Right atrium auricular region (tissue), 2 donors: ENCODE measurements at regions not wholly inside any gene's neighbourhood (a gene's known extent, or its start where the extent isn't known, plus 50 kb on each side); places are given as distances from the start of the nearest gene placed in this dataset.

Experiments
- DNase-seq: peaks from one replicate; pipeline ENCODE4 v3.0.0-alpha.2; 2019; ENCODE audit warnings: low spot score
- H3K27ac ChIP-seq, 2 donors: fragments of 200-600 bp; sonication (generic); 1 replicate in 1 of 2; 2 replicates in 1 of 2; pipeline ENCODE4 v1.5.1; 2016 to 2019
- H3K27me3 ChIP-seq, 2 donors: fragments of 200-600 bp; sonication (generic); one replicate each; pipeline versions ENCODE4 v1.5.1 to v1.6.0; 2017 to 2019
- H3K36me3 ChIP-seq: fragments of 200-600 bp; sonication (generic); one replicate; pipeline ENCODE4 v1.5.1; 2016
- H3K4me1 ChIP-seq, 2 donors: fragments of 200-600 bp; sonication (generic); one replicate each; pipeline versions ENCODE4 v1.5.1 to v1.6.0; 2017 to 2019
- H3K4me3 ChIP-seq, 2 donors: fragments of 200-600 bp; sonication (generic); 1 replicate in 1 of 2; 2 replicates in 1 of 2; pipeline ENCODE4 v1.5.1; 2017 to 2019; ENCODE audit warnings: mild to moderate bottlenecking in 1 of 2, moderate library complexity in 1 of 2
- H3K9me3 ChIP-seq, 2 donors: fragments of 200-600 bp; sonication (generic); one replicate each; pipeline ENCODE4 v1.5.1; 2019
- TF ChIP-seq, protein P1 (sequence below), 2 donors: fragments of 200-600 bp; sonication (generic); IDR thresholded peaks; one replicate each; pipeline ENCODE4 v1.5.1; 2019; ENCODE audit warnings: antibody characterized with exemption in 2 of 2

- Histone ChIP-seq H3K4me1 (no peaks in the 10 kb centered on the region), H3K27ac (no peak overlapping the region), H3K9me3 (no peaks in the 10 kb centered on the region), H3K27me3 (no peaks in the 10 kb centered on the region), H3K36me3 (no peaks in the 10 kb centered on the region), H3K4me3 (no peak overlapping the region)
- TF ChIP-seq, protein P1, sequence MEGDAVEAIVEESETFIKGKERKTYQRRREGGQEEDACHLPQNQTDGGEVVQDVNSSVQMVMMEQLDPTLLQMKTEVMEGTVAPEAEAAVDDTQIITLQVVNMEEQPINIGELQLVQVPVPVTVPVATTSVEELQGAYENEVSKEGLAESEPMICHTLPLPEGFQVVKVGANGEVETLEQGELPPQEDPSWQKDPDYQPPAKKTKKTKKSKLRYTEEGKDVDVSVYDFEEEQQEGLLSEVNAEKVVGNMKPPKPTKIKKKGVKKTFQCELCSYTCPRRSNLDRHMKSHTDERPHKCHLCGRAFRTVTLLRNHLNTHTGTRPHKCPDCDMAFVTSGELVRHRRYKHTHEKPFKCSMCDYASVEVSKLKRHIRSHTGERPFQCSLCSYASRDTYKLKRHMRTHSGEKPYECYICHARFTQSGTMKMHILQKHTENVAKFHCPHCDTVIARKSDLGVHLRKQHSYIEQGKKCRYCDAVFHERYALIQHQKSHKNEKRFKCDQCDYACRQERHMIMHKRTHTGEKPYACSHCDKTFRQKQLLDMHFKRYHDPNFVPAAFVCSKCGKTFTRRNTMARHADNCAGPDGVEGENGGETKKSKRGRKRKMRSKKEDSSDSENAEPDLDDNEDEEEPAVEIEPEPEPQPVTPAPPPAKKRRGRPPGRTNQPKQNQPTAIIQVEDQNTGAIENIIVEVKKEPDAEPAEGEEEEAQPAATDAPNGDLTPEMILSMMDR (IDR thresholded peaks at IDR 0.05): no peak
- DNase-seq: no peak
Observed at GRCh38 chr2:82825410-82826090, 1633.5 kb downstream of the SUCLG1 start.

DNA sequence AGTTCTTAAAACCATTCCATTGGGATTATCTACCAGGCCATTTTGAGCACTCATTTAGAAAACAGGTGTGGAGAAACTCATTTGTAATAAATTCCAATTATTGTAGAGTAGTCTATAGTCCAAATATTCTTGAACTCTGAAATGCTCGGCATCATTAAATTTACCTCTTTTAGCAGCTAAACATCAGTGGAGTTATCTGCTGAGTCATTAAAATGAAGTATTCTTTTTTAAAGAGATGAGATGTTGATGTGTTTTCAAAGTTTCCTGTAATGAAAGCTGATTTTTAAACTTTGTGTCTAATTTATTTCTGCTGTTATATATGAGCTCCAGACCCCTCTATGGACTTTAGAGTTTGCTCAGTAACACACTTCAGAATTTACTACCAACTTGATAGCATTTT is 1635.2 kb downstream of the SUCLG1 start:
- H3K27me3 ChIP-seq: no peaks in the 10 kb centered on the region
- TF ChIP-seq, protein P1 (IDR thresholded peaks at IDR 0.05): no peak

GRCh38 chr2:82819951-82820350 is 1639.1 kb downstream of the SUCLG1 start:
- no peaks in the 10 kb centered on the region for H3K36me3 ChIP-seq
- no peaks in the 10 kb centered on the region for H3K4me1 ChIP-seq
- no peaks in the 10 kb centered on the region for H3K27me3 ChIP-seq
- H3K4me3 ChIP-seq: no peak overlapping the region
- TF ChIP-seq, protein P1 (IDR thresholded peaks at IDR 0.05): no peak
- H3K27ac ChIP-seq: no peak overlapping the region
- H3K9me3 ChIP-seq: no peaks in the 10 kb centered on the region
- no peak for DNase-seq

More for the DNA sequence above, 1635.2 kb downstream of the SUCLG1 start:
- H3K4me1 ChIP-seq: no peaks in the 10 kb centered on the region
- no peak overlapping the region for H3K27ac ChIP-seq
- no peak for DNase-seq
- no peaks in the 10 kb centered on the region for H3K36me3 ChIP-seq
- no peak overlapping the region for H3K4me3 ChIP-seq
- H3K9me3 ChIP-seq: no peaks in the 10 kb centered on the region

DNA sequence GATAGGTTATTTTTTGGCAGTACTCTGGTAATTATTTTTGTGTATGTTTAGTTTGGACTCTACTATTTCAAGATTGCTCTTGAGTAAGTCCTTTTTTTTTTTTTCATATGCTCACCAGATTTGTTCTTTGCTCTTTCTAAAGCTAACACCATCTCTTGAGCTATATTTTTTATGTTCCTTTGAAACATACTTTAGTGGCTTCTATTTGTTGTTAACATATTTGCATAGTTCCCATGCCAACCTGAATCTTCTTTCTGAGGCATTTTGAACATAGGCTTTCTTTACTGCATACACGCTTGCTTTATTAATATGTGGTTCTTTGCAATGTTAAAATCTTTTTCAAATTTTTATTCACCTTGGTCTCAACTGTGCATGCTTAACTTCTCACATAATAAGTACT is 1644.9 kb downstream of the SUCLG1 start:
- no peaks in the 10 kb centered on the region for H3K9me3 ChIP-seq
- no peaks in the 10 kb centered on the region for H3K36me3 ChIP-seq
- TF ChIP-seq, protein P1 (IDR thresholded peaks at IDR 0.05): no peak
- no peak for DNase-seq
- H3K4me1 ChIP-seq: no peaks in the 10 kb centered on the region
- no peak overlapping the region for H3K4me3 ChIP-seq
- H3K27me3 ChIP-seq: no peaks in the 10 kb centered on the region
- no peak overlapping the region for H3K27ac ChIP-seq

DNA sequence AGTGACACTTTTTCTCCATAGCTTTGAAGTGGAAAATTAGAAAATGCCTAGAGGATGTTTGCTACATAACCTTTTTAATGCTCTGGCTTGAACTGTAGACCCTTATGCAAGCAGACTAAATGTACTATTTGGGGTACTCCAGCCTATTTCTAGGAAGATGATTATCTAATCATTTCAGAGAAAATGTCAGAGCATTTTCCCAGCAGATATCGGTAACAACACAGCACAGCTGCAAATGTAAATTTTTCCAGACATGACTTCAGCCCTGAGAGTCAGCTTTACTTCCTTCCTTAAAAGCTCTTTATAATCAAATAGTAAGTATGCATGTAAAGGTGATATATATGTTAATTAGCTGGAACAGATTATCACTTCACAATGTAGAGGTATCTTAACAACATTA is 1647.1 kb downstream of the SUCLG1 start:
- H3K9me3 ChIP-seq: no peaks in the 10 kb centered on the region

More for the DNA sequence above, 1647.1 kb downstream of the SUCLG1 start:
- Histone ChIP-seq H3K27me3 (no peaks in the 10 kb centered on the region), H3K27ac (no peak overlapping the region), H3K36me3 (no peaks in the 10 kb centered on the region), H3K4me1 (no peaks in the 10 kb centered on the region), H3K4me3 (no peak overlapping the region)
- TF ChIP-seq, protein P1 (IDR thresholded peaks at IDR 0.05): no peak
- DNase-seq: no peak
